ENCODE measurements at regions not wholly inside any gene's neighbourhood (a gene's known extent, or its start where the extent isn't known, plus 50 kb on each side); places are given as distances from the start of the nearest gene placed in this dataset.

GRCh38 chr2:175464311-175464670 lies 282.8 kb upstream of the ATP5MC3 start:
- no peak for TF ChIP-seq TEAD4 (IDR thresholded peaks at IDR 0.05)
- TF ChIP-seq TCF12 (IDR thresholded peaks at IDR 0.05; ENCODE audit: low read depth): no peak
